WERI-Rb-1 (cell line): ENCODE measurements at regions not wholly inside any gene's neighbourhood (a gene's known extent, or its start where the extent isn't known, plus 50 kb on each side); places are given as distances from the start of the nearest gene placed in this dataset.

Experiments used
- DNase-seq: peaks from one replicate; pipeline ENCODE4 v3.0.0-alpha.2; 2020
- H3K27ac ChIP-seq: fragments of 250-450 bp; sonication (Bioruptor Pico); 2 replicates; pipeline ENCODE4 v1.5.1; 2020; ENCODE audit warnings: mild to moderate bottlenecking, moderate library complexity
- H3K27me3 ChIP-seq: fragments of 250-450 bp; sonication (Bioruptor Pico); 2 replicates; pipeline ENCODE4 v1.5.1; 2021; ENCODE audit warnings: mild to moderate bottlenecking, low read depth, moderate library complexity; ENCODE audit not compliant: insufficient read depth, severe bottlenecking
- H3K36me3 ChIP-seq: fragments of 250-450 bp; sonication (Bioruptor Pico); 2 replicates; pipeline ENCODE4 v1.5.1; 2020; ENCODE audit warnings: mild to moderate bottlenecking, moderate library complexity
- H3K4me3 ChIP-seq: 2 replicates; pipeline ENCODE4 v1.5.1; 2011; ENCODE audit warnings: low read depth, mild to moderate bottlenecking, control low read depth, low read length
- H3K9me3 ChIP-seq: fragments of 250-450 bp; sonication (Bioruptor Pico); 2 replicates; pipeline ENCODE4 v1.5.1; 2021; ENCODE audit warnings: mild to moderate bottlenecking, moderate library complexity; ENCODE audit not compliant: severe bottlenecking
- TF ChIP-seq, protein P1 (sequence below): IDR thresholded peaks from 2 replicates; pipeline ENCODE4 v1.5.1; 2011; ENCODE audit warnings: low read depth, mild to moderate bottlenecking, control low read depth, inconsistent platforms, low read length

DNA sequence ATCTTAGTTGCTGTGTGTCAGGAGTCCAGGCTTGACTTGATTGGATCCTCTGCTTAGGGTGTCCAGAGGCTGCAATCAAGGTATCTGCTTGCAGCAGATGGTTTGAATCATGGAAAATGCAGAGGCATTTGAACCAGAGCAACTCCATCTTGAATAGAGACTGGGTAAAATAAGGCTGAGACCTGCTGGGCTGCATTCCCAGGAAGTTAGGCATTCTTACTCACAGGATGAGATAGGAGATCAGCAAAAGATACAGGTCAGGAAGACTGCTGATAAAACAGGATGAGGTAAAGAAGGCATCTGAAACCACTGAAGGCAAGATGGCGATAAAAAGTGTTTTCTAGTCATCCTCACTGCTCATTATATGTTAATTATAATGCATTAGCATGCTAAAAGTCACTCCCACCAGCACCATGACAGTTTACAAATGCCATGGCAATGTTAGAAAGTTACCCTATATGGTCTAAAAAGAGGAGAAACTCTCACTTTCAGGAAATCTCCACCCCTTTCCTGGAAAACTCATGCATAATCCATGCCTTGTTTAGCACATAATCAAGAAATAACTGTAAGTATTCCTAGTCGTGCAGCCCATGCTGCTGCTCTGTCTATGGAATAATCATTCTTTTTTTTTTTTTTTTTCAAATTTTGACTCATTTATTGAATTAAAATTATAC, 218.3 kb upstream of the CPNE8 start:
- no peak for DNase-seq

DNA sequence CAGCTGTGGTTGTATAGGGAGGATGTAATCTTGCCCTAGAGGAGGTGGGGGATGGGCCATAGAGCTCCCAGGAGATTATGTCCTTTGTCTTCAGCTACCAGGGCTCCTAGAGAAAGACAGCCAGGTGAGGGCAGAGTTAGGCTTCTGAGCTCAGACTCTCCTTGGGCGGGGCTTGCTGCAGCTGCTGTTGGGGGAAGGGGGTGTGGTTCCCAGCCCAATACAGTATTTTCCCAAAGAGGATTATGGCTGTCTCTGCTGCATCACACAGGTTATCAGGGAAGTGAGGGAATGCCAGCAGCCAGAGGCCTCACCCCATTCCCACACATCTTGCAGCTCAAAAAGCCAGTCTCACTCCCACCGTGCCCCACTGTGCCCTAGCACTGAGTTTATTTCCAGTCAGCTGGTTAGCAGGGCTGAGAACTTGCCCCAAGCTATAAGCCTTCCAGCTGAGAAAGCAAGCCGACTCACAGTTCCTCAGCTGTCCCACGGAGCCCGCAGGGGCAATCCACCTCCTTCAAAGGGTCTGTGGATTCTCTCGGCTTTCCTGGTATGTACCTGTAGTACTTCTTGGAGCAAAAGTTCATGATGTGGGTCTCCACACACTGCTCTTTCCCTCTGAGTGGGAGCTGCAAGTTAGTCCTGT, 217.3 kb upstream of the CPNE8 start:
- H3K27ac ChIP-seq: no peak overlapping the region
- no peaks in the 10 kb centered on the region for H3K9me3 ChIP-seq
- DNase-seq: peak; percentile 45
- H3K36me3 ChIP-seq: no peaks in the 10 kb centered on the region
- peaks cover 56% of the 10 kb centered on the region for H3K27me3 ChIP-seq
- TF ChIP-seq, protein P1, sequence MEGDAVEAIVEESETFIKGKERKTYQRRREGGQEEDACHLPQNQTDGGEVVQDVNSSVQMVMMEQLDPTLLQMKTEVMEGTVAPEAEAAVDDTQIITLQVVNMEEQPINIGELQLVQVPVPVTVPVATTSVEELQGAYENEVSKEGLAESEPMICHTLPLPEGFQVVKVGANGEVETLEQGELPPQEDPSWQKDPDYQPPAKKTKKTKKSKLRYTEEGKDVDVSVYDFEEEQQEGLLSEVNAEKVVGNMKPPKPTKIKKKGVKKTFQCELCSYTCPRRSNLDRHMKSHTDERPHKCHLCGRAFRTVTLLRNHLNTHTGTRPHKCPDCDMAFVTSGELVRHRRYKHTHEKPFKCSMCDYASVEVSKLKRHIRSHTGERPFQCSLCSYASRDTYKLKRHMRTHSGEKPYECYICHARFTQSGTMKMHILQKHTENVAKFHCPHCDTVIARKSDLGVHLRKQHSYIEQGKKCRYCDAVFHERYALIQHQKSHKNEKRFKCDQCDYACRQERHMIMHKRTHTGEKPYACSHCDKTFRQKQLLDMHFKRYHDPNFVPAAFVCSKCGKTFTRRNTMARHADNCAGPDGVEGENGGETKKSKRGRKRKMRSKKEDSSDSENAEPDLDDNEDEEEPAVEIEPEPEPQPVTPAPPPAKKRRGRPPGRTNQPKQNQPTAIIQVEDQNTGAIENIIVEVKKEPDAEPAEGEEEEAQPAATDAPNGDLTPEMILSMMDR: no peak
- H3K4me3 ChIP-seq: no peak overlapping the region

More for the DNA sequence above, 218.3 kb upstream of the CPNE8 start:
- Histone ChIP-seq H3K27me3 (peaks cover 58% of the 10 kb centered on the region), H3K27ac (no peak overlapping the region), H3K9me3 (no peaks in the 10 kb centered on the region), H3K36me3 (no peaks in the 10 kb centered on the region), H3K4me3 (no peak overlapping the region)
- TF ChIP-seq, protein P1: no peak

DNA sequence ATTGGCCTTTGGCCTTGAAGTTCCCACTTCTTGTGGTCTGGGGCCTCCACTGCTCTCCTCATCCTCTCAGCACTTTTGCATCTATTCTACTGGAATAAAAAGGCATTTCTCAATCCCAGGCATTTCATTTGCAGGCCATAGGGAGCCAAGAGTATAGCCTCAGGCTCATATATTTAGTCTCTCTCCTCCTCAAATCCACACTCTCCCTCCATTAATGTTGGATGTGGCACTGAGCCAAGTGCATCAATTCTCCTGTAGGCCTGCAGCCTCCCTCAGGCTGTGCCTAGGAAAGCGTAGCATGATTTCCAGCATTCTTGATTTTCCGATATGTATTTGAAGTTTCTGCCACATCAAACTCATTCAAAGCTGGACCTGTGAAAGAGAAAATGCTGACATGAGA, 211.5 kb upstream of the CPNE8 start:
- Histone ChIP-seq H3K27ac (no peak overlapping the region), H3K27me3 (peaks cover 42% of the 10 kb centered on the region), H3K9me3 (no peaks in the 10 kb centered on the region), H3K36me3 (no peaks in the 10 kb centered on the region), H3K4me3 (no peak overlapping the region)
- no peak for DNase-seq
- TF ChIP-seq, protein P1: no peak

DNA sequence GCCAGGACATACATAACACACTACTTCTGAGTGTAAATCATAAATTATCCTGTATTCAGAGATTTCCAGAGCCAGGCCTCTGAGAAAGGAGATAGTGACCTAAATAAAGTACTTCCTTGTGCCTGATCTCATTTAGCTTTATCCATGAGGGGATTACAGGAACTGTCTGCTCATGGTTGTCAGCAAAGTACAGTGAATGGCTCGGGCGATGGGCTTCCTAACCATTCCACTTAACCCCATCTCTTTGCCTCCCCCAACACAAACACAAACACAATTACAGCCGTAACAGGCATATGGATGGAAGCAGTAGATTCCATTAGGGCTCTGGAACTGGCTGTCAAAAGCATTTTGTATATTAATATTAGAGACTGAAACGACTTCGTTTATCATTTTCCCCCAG, 206.7 kb upstream of the CPNE8 start:
- Histone ChIP-seq H3K27me3 (peaks cover 18% of the 10 kb centered on the region), H3K4me3 (no peak overlapping the region), H3K9me3 (no peaks in the 10 kb centered on the region), H3K36me3 (no peaks in the 10 kb centered on the region), H3K27ac (no peak overlapping the region)
- DNase-seq: peak; percentile 7
- TF ChIP-seq, protein P1: no peak

DNA sequence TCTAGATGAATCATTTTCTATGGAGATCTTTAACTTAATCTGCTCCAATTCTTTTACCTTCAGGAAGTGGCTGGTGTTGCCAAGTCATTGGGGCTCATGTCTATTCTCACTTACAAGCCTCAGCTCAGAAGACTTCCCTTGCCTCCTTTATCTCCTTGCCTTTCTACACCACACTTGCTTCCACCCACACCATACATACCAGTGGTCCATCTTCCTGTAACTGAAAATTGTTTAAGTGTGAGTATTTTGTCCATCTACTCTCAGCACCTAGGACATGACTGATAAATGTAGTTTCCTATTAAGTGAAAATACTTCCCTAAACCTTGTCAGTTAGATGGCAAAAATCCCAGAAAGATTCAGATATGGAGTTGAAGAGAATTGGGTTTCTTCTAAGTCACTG, 199.7 kb upstream of the CPNE8 start:
- no peak overlapping the region for H3K4me3 ChIP-seq
- H3K36me3 ChIP-seq: no peaks in the 10 kb centered on the region
- H3K27me3 ChIP-seq: peaks cover 21% of the 10 kb centered on the region
- H3K9me3 ChIP-seq: no peaks in the 10 kb centered on the region
- TF ChIP-seq, protein P1: no peak
- no peak for DNase-seq
- H3K27ac ChIP-seq: no peak overlapping the region
